Fibroblast of skin of scalp (primary cell): ENCODE measurements at regions not wholly inside any gene's neighbourhood (a gene's known extent, or its start where the extent isn't known, plus 50 kb on each side); places are given as distances from the start of the nearest gene placed in this dataset.

Experiments used
- DNase-seq: peaks from one replicate; pipeline ENCODE4 v3.0.0-alpha.2; 2013

GRCh38 chr13:34003656-34004055 lies 185.7 kb downstream of the RFC3 start:
- DNase-seq, result no peak

- no peak for DNase-seq
Measured at GRCh38 chr13:34004676-34005075, 186.7 kb downstream of the RFC3 start.

GRCh38 chr13:34006011-34006410 lies 188.1 kb downstream of the RFC3 start:
- no peak for DNase-seq

GRCh38 chr13:34011552-34012085 lies 193.7 kb downstream of the RFC3 start:
- DNase-seq, result no peak

- DNase-seq, result no peak
Measured at GRCh38 chr13:34012382-34012781, 194.4 kb downstream of the RFC3 start.

GRCh38 chr13:34013061-34013460 lies 195.1 kb downstream of the RFC3 start:
- DNase-seq, result no peak

GRCh38 chr13:34017231-34017630 lies 199.3 kb downstream of the RFC3 start:
- no peak for DNase-seq

- no peak for DNase-seq
Measured at GRCh38 chr13:34019870-34020269, 201.9 kb downstream of the RFC3 start.

GRCh38 chr13:34020388-34020787 lies 202.4 kb downstream of the RFC3 start:
- no peak for DNase-seq

GRCh38 chr13:34021619-34022018 lies 203.7 kb downstream of the RFC3 start:
- no peak for DNase-seq

- peak; percentile 79 for DNase-seq
Measured at GRCh38 chr13:34025746-34026145, 207.8 kb downstream of the RFC3 start.

GRCh38 chr13:34026308-34026707 lies 208.4 kb downstream of the RFC3 start:
- no peak for DNase-seq

GRCh38 chr13:34028496-34029442 lies 210.8 kb downstream of the RFC3 start:
- no peak for DNase-seq

- peak; percentile 33 for DNase-seq
Measured at GRCh38 chr13:34030782-34031181, 212.8 kb downstream of the RFC3 start.

GRCh38 chr13:34031610-34032009 lies 213.7 kb downstream of the RFC3 start:
- no peak for DNase-seq

GRCh38 chr13:34034411-34034810 lies 216.5 kb downstream of the RFC3 start:
- DNase-seq, result no peak

- DNase-seq, result no peak
Measured at GRCh38 chr13:34035178-34035577, 217.2 kb downstream of the RFC3 start.

- peak; percentile 23 for DNase-seq
Measured at GRCh38 chr13:34035676-34036325, 217.9 kb downstream of the RFC3 start.

GRCh38 chr13:34037636-34038540 lies 219.9 kb downstream of the RFC3 start:
- DNase-seq, result peak; percentile 9

GRCh38 chr13:34038541-34039068 lies 220.7 kb downstream of the RFC3 start:
- no peak for DNase-seq

- DNase-seq, result no peak
Measured at GRCh38 chr13:34039678-34040077, 221.7 kb downstream of the RFC3 start.

GRCh38 chr13:34040863-34041262 lies 222.9 kb downstream of the RFC3 start:
- no peak for DNase-seq
